ENCODE measurements at regions not wholly inside any gene's neighbourhood (a gene's known extent, or its start where the extent isn't known, plus 50 kb on each side); places are given as distances from the start of the nearest gene placed in this dataset.

DNA sequence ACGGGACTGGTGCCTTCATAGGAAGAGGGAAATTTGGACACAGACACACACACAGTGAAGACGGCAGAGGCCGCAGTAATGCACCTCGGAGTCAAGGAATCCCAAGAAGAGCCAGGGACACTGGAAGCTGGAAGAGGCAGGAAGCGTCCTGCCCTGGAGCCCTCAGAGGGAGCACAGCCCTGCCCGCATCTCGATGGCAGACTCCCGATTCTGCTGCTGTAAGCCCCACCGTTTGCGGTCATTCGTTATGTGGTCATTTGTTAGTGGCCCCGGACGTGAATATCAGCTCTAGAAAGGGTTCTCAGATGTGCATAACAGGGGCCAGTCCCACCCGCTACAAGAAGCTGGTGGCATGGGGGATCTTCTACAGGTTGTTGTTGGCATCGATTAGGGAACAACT, 316.6 kb downstream of the FOXL1 start:
- Histone ChIP-seq H4K20me1 (ENCODE audit: control insufficient read depth, insufficient read depth) (no peaks in the 10 kb centered on the region), H3K27me3 (replicated peaks in 1 of 2; ENCODE audit: control insufficient read depth in 2 of 2, insufficient read depth in 2 of 2, low read length in 1 of 2) (peaks cover 0 to 3% of the 10 kb centered on the region in 2 experiments; a peak in 3 of 4 replicates), H3K9ac (ENCODE audit: control insufficient read depth, insufficient read depth, low read length) (no peak overlapping the region), H2AFZ (ENCODE audit: control insufficient read depth, low read depth, low read length) (no peak overlapping the region), H3K4me2 (ENCODE audit: control insufficient read depth, insufficient read depth) (no peak overlapping the region), H3K79me2 (ENCODE audit: control insufficient read depth, insufficient read depth, low read length) (no peaks in the 10 kb centered on the region), H3K4me3 (no peak overlapping the region), H3K4me1 (ENCODE audit: control insufficient read depth, insufficient read depth, low read length) (no peaks in the 10 kb centered on the region), H3K27ac (ENCODE audit: control insufficient read depth, insufficient read depth) (no peak overlapping the region), H3K9me3 (replicated peaks; ENCODE audit: control insufficient read depth, insufficient read depth, low read length) (no peaks in the 10 kb centered on the region), H3K36me3 (ENCODE audit: control insufficient read depth in 2 of 2, insufficient read depth in 2 of 2, low read length in 1 of 2) (no peaks in the 10 kb centered on the region)
- in situ Hi-C loops (cut with MboI) (no loop called here), intact Hi-C loops (cut with micrococcal nuclease; ENCODE audit: unreplicated experiment) (no loop called here)
- POLR2A ChIA-PET, result no interaction called here
- DNase-seq (ENCODE audit: low read depth, low spot score) (no peak), FAIRE-seq (no peak), ATAC-seq (no peak)
- 45% methylated on average over 15 of the region's 15 CpGs for WGBS (ENCODE audit: insufficient coverage, insufficient replicate concordance, low lambda C conversion rate, missing lambda C conversion rate)
- SMC1A ChIA-PET (ENCODE audit: uncharacterized antibody, unreplicated experiment), result no interaction called here
- CTCF ChIA-PET, result no interaction called here
- TF ChIP-seq, protein P1, sequence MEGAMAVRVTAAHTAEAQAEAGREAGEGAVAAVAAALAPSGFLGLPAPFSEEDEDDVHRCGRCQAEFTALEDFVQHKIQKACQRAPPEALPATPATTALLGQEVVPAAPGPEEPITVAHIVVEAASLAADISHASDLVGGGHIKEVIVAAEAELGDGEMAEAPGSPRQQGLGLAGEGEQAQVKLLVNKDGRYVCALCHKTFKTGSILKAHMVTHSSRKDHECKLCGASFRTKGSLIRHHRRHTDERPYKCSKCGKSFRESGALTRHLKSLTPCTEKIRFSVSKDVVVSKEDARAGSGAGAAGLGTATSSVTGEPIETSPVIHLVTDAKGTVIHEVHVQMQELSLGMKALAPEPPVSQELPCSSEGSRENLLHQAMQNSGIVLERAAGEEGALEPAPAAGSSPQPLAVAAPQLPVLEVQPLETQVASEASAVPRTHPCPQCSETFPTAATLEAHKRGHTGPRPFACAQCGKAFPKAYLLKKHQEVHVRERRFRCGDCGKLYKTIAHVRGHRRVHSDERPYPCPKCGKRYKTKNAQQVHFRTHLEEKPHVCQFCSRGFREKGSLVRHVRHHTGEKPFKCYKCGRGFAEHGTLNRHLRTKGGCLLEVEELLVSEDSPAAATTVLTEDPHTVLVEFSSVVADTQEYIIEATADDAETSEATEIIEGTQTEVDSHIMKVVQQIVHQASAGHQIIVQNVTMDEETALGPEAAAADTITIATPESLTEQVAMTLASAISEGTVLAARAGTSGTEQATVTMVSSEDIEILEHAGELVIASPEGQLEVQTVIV (IDR thresholded peaks at IDR 0.05; ENCODE audit: borderline replicate concordance, partially characterized antibody), result no peak
- TF ChIP-seq, protein P2, sequence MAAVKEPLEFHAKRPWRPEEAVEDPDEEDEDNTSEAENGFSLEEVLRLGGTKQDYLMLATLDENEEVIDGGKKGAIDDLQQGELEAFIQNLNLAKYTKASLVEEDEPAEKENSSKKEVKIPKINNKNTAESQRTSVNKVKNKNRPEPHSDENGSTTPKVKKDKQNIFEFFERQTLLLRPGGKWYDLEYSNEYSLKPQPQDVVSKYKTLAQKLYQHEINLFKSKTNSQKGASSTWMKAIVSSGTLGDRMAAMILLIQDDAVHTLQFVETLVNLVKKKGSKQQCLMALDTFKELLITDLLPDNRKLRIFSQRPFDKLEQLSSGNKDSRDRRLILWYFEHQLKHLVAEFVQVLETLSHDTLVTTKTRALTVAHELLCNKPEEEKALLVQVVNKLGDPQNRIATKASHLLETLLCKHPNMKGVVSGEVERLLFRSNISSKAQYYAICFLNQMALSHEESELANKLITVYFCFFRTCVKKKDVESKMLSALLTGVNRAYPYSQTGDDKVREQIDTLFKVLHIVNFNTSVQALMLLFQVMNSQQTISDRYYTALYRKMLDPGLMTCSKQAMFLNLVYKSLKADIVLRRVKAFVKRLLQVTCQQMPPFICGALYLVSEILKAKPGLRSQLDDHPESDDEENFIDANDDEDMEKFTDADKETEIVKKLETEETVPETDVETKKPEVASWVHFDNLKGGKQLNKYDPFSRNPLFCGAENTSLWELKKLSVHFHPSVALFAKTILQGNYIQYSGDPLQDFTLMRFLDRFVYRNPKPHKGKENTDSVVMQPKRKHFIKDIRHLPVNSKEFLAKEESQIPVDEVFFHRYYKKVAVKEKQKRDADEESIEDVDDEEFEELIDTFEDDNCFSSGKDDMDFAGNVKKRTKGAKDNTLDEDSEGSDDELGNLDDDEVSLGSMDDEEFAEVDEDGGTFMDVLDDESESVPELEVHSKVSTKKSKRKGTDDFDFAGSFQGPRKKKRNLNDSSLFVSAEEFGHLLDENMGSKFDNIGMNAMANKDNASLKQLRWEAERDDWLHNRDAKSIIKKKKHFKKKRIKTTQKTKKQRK (IDR thresholded peaks at IDR 0.05; ENCODE audit: low read depth, low read length), result no peak
- TF ChIP-seq KDM1A (IDR thresholded peaks at IDR 0.05; ENCODE audit: borderline replicate concordance), result no peak
- no TSS peak for BruUV-seq (replicated peaks)
- RAD21 ChIA-PET (ENCODE audit: unreplicated experiment), result no interaction called here
